ENCODE measurements at regions not wholly inside any gene's neighbourhood (a gene's known extent, or its start where the extent isn't known, plus 50 kb on each side); places are given as distances from the start of the nearest gene placed in this dataset.

DNA sequence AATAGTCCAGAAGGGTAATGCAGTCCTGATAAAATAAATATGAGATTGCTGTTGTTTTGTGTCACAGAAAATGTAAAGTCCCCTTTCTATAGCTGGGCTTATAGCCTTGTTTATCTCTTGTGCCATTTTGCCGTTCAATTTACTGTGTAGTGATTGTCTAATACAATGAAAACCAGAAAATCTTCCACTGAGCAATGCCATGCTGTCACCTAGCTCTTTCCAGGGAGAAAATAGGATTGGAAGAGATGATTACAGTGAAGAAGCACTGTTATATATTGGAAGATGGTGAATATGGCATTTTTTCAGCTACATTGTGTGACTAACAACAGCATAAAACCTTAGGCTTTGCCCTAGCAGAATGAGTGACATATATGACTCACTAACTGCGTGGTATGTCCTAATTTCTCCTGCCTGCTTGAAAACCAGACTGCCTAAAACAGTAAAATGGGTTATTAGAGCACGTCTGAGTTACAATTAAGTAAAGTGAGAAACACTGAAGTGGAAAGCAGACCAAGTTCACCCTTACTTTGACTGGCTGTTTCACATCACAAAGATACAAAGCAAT, 332.4 kb upstream of the ZP4 start:
- Histone ChIP-seq H3K27me3 (no peaks in the 10 kb centered on the region), H3K4me1 (no peaks in the 10 kb centered on the region), H3K9me3 (no peaks in the 10 kb centered on the region), H3K36me3 (no peaks in the 10 kb centered on the region), H3K4me3 (no peak overlapping the region), H3K27ac (no peak overlapping the region)
- TF ChIP-seq, protein P1, sequence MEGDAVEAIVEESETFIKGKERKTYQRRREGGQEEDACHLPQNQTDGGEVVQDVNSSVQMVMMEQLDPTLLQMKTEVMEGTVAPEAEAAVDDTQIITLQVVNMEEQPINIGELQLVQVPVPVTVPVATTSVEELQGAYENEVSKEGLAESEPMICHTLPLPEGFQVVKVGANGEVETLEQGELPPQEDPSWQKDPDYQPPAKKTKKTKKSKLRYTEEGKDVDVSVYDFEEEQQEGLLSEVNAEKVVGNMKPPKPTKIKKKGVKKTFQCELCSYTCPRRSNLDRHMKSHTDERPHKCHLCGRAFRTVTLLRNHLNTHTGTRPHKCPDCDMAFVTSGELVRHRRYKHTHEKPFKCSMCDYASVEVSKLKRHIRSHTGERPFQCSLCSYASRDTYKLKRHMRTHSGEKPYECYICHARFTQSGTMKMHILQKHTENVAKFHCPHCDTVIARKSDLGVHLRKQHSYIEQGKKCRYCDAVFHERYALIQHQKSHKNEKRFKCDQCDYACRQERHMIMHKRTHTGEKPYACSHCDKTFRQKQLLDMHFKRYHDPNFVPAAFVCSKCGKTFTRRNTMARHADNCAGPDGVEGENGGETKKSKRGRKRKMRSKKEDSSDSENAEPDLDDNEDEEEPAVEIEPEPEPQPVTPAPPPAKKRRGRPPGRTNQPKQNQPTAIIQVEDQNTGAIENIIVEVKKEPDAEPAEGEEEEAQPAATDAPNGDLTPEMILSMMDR (IDR thresholded peaks at IDR 0.05), result no peak
- no peak for TF ChIP-seq POLR2A (IDR thresholded peaks at IDR 0.05)
- no peak for DNase-seq

DNA sequence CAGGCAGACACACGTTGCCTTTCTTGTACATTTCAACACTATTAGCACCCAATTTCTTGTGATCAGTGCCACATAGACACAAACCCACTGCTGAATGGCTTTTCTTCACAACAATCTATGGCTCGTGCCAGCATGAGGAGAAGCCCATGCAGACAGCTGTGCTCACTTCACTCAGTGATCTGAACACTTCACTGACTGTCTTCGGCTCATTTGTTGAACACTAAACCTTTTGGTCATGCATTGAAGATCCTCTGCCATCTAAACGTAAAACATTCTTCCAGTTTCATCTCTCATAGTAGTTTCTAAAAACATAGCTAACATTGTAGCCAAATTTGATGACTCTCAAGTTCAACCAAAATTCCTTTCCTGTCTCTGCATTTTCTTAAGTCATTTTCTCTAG, 331.0 kb upstream of the ZP4 start:
- Histone ChIP-seq H3K36me3 (no peaks in the 10 kb centered on the region), H3K4me1 (no peaks in the 10 kb centered on the region)

DNA sequence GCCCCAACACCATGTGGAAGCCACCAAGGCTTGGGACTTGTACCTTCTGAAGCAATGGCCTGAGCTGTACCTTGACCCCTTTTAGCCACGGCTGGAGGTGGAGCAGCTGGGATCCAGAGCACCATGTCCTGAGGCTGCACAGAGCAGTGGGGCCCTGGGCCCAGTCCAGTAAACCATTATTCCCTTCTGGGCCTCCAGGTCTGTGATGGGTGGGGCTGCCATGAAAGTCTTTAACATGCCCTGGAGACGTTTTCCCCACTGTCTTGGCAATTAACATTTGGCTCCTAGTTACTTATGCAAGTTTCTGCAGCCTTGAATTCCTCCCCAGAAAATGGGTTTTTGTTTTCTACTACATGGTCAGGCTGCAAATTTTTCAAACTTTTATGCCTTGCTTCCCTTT, 323.7 kb upstream of the ZP4 start:
- DNase-seq, result no peak
- Histone ChIP-seq H3K27ac (no peak overlapping the region), H3K4me3 (no peak overlapping the region), H3K9me3 (no peaks in the 10 kb centered on the region), H3K36me3 (no peaks in the 10 kb centered on the region), H3K4me1 (no peaks in the 10 kb centered on the region), H3K27me3 (no peaks in the 10 kb centered on the region)
- TF ChIP-seq POLR2A (IDR thresholded peaks at IDR 0.05), result no peak

More for the DNA sequence above, 331.0 kb upstream of the ZP4 start:
- H3K9me3 ChIP-seq, result no peaks in the 10 kb centered on the region
- H3K4me3 ChIP-seq, result no peak overlapping the region
- no peak for TF ChIP-seq POLR2A (IDR thresholded peaks at IDR 0.05)
- TF ChIP-seq, protein P1 (IDR thresholded peaks at IDR 0.05), result no peak
- no peak for DNase-seq
- H3K27me3 ChIP-seq, result no peaks in the 10 kb centered on the region
- H3K27ac ChIP-seq, result no peak overlapping the region

DNA sequence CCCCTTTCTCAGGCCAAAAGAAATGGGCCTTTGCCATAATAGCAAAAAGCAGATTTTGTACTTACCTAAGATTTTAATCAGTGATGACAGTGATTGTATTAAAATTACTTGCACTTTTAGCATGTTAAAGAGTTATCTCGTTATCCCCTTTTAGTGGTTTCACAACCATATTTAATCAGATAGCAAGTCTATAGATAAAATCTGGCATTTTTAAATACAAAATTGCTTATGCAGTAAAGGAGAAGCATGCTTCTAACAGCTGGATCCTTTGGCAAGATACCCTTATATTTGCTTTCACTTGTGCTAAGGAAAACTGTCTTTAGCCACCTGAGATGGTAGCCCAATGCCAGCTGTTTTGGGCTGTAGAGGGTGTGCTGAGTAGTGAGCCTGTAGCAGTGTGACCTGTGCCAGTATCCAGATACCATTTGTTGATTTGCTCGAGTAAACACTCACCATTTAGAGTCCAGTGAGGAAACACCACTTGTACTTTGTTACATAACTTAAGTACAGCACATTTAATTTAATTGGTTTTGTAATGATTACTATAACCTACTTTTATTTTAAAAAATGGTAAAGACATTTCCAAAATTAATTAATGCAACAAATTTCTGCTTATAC, 314.4 kb upstream of the ZP4 start:
- H3K4me1 ChIP-seq, result no peaks in the 10 kb centered on the region
- no peak overlapping the region for H3K4me3 ChIP-seq
- no peak overlapping the region for H3K27ac ChIP-seq
- H3K27me3 ChIP-seq, result no peaks in the 10 kb centered on the region
- H3K36me3 ChIP-seq, result no peaks in the 10 kb centered on the region
- TF ChIP-seq POLR2A (IDR thresholded peaks at IDR 0.05), result no peak
- TF ChIP-seq, protein P1 (IDR thresholded peaks at IDR 0.05), result no peak
- no peak for DNase-seq
- H3K9me3 ChIP-seq, result peaks cover 0 to 3% (median 0%) of the 10 kb centered on the region in 4 donors

DNA sequence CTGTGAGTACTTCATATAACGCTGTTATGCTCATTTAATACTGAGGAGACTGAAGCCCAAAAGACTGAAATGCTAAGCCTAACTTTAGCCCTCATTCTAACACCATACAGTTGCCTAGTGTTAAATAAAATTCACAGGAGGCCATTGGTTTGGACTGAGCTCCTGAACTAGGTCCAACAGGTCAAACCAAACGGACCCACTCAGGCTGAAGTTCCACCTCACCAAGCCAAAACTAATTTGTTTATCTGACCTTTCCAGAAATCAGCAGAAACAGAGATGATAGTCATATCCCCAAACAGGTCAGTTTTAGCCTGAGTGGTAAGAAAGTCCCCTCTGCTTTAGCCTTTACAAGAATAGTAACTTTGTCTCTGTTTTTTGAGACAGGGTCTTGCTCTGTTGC, 311.3 kb upstream of the ZP4 start:
- Histone ChIP-seq H3K36me3 (no peaks in the 10 kb centered on the region), H3K9me3 (peaks cover 0 to 3% (median 0%) of the 10 kb centered on the region in 4 donors), H3K4me3 (no peak overlapping the region), H3K4me1 (no peaks in the 10 kb centered on the region), H3K27me3 (no peaks in the 10 kb centered on the region), H3K27ac (no peak overlapping the region)
- no peak for DNase-seq
- TF ChIP-seq, protein P1 (IDR thresholded peaks at IDR 0.05), result no peak
- no peak for TF ChIP-seq POLR2A (IDR thresholded peaks at IDR 0.05)

DNA sequence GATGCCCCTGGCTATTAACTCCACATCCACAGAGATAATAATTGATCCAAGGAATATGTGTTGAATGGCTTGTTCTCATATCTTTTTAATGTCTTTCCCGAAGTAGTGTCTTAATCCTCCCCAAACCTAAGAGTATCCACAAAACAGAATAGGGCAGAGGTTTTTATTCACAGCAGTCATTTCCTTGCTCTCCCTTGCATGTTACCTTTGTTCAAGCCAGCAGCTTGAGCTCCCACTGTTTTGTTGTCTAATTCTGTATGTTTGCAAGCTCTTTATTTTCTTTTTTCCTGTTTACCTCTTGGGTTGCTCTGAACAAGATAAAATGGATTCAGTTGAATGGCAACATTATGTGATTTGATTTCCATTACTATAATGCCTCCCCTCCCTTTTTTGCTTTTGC, 308.6 kb upstream of the ZP4 start:
- no peak for TF ChIP-seq POLR2A (IDR thresholded peaks at IDR 0.05)
- DNase-seq, result no peak
- Histone ChIP-seq H3K36me3 (no peaks in the 10 kb centered on the region), H3K27me3 (no peaks in the 10 kb centered on the region), H3K27ac (no peak overlapping the region), H3K4me3 (no peak overlapping the region), H3K9me3 (peaks cover 0 to 3% (median 0%) of the 10 kb centered on the region in 4 donors), H3K4me1 (no peaks in the 10 kb centered on the region)

DNA sequence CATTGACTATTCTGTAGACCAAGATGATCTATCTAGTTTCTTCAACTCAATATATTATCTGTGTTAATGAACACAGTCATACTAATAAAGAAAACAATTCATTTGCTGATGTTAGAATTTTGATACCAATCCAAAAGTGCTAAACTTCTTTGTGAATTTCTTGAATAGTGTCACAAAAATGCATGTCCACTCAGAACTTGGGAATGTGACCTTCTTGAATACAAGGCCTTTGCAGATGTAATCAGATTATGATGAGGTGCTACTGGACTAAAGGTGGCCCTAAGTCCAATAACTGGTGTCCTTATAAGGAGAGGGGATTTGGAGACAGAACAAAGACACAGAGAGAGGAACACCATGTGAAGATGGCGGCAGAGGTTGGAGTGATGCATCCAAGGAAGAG, 305.8 kb upstream of the ZP4 start:
- Histone ChIP-seq H3K4me3 (no peak overlapping the region), H3K36me3 (no peaks in the 10 kb centered on the region), H3K27me3 (no peaks in the 10 kb centered on the region), H3K9me3 (no peaks in the 10 kb centered on the region), H3K4me1 (no peaks in the 10 kb centered on the region), H3K27ac (no peak overlapping the region)
- TF ChIP-seq, protein P1 (IDR thresholded peaks at IDR 0.05), result no peak
- TF ChIP-seq POLR2A (IDR thresholded peaks at IDR 0.05), result no peak
- DNase-seq, result no peak
